ENCODE measurements at regions not wholly inside any gene's neighbourhood (a gene's known extent, or its start where the extent isn't known, plus 50 kb on each side); places are given as distances from the start of the nearest gene placed in this dataset.

GRCh38 chr5:169494383-169494935, 89.1 kb upstream of the SPDL1 start:
- no peak for TF ChIP-seq CTCF (IDR thresholded peaks at IDR 0.05)
- no peak for TF ChIP-seq EZH2 (IDR thresholded peaks at IDR 0.05; ENCODE audit: borderline replicate concordance, insufficient read depth, low read depth, low read length, poor library complexity, severe bottlenecking)

Measured in B cell (primary cell).